BLaER1 treated with 17β-estradiol and CSF1 and Interleukin-3, amounts not matched to agents 10 nM and 100 nM (cell line): ENCODE measurements at regions not wholly inside any gene's neighbourhood (a gene's known extent, or its start where the extent isn't known, plus 50 kb on each side); places are given as distances from the start of the nearest gene placed in this dataset.

Experiments
- H3K27ac ChIP-seq, 11 experiments: shearing (Covaris generic); formaldehyde crosslinking; 2 replicates each; pipeline ENCODE4 v1.8.1; 2022
- H3K27me3 ChIP-seq, 11 experiments: shearing (Covaris generic); formaldehyde crosslinking; 2 replicates each; pipeline ENCODE4 v1.8.1; 2022
- H3K36me3 ChIP-seq, 11 experiments: shearing (Covaris generic); formaldehyde crosslinking; 2 replicates each; pipeline ENCODE4 v1.8.1; 2022
- H3K4me1 ChIP-seq, 10 experiments: shearing (Covaris generic); formaldehyde crosslinking; 2 replicates each; pipeline ENCODE4 v1.8.1; 2022
- H3K4me2 ChIP-seq, 11 experiments: shearing (Covaris generic); formaldehyde crosslinking; 2 replicates each; pipeline ENCODE4 v1.8.1; 2022
- H3K4me3 ChIP-seq, 10 experiments: shearing (Covaris generic); formaldehyde crosslinking; 2 replicates each; pipeline ENCODE4 v1.8.1; 2022
- H3K9ac ChIP-seq, 11 experiments: shearing (Covaris generic); formaldehyde crosslinking; 2 replicates each; pipeline ENCODE4 v1.8.1; 2022
- H3K9me3 ChIP-seq, 11 experiments: shearing (Covaris generic); formaldehyde crosslinking; replicated peaks in 1 of 11; 2 replicates each; pipeline ENCODE4 v1.8.1; 2022
- H4K20me1 ChIP-seq, 11 experiments: shearing (Covaris generic); formaldehyde crosslinking; 2 replicates each; pipeline ENCODE4 v1.8.1; 2022
- Cebpa-rat ChIP-seq, 11 experiments: shearing (Covaris generic); IDR thresholded peaks; 2 replicates each; pipeline ENCODE4 v1.8.1; 2022

DNA sequence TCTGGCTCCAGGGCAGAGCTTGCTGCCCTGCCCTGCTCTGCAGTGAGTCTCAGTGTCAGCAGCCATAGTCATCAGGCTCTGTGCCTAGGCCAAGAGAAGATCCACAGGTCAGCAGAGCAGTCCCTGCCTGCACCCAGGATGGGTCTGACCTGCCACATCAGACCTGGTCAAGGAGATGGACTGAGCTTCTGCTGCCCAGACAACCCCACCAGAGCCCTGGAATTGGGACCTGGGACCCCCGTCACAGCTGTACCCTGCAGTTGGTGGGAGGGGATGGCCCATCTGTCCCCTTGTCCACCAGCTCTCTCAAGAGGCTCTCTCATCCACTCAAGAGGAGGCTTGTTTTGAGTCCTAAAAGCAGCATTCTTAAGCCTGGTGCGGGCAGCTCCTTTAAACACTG is 142.6 kb downstream of the TFCP2L1 start:
- TF ChIP-seq Cebpa-rat (IDR thresholded peaks at IDR 0.05), result no peak
- peaks cover 0 to 14% (median 5%) of the 10 kb centered on the region in 11 experiments; a peak in 7 of 22 replicates for H3K9me3 ChIP-seq
- H3K4me3 ChIP-seq, result no peak overlapping the region
- no peaks in the 10 kb centered on the region for H3K36me3 ChIP-seq
- H3K27me3 ChIP-seq, result no peaks in the 10 kb centered on the region
- H3K27ac ChIP-seq, result no peak overlapping the region
- no peak overlapping the region for H3K9ac ChIP-seq
- no peaks in the 10 kb centered on the region for H4K20me1 ChIP-seq
- H3K4me1 ChIP-seq, result no peaks in the 10 kb centered on the region
- H3K4me2 ChIP-seq, result no peak overlapping the region

GRCh38 chr2:121144111-121144510 is 140.9 kb downstream of the TFCP2L1 start:
- H4K20me1 ChIP-seq, result no peaks in the 10 kb centered on the region
- H3K9ac ChIP-seq, result no peak overlapping the region
- TF ChIP-seq Cebpa-rat (IDR thresholded peaks at IDR 0.05), result no peak
- H3K36me3 ChIP-seq, result no peaks in the 10 kb centered on the region
- no peak overlapping the region for H3K4me3 ChIP-seq
- H3K4me2 ChIP-seq, result no peak overlapping the region
- H3K27me3 ChIP-seq, result no peaks in the 10 kb centered on the region
- no peaks in the 10 kb centered on the region for H3K4me1 ChIP-seq
- no peak overlapping the region for H3K27ac ChIP-seq
- peaks cover 0 to 14% (median 5%) of the 10 kb centered on the region in 11 experiments; a peak in 7 of 22 replicates for H3K9me3 ChIP-seq

DNA sequence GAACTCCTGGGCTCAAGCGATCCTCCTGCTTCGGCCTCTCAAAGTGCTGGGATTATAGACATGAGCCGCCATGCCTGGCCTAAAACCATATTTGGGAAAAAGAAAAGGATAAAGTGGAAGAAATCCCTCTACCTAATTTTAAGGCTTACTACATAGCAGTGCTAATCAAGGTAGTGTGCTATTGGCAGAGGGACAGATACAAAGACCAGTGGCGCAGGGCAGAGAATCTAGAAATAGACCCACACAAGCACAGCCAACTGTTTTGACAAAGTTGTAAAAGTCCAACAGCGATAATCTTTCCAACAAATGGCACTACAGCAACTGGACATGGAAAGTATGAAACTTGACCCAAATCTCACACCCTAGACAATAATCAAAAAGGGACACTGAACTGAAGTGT is 138.4 kb downstream of the TFCP2L1 start:
- Histone ChIP-seq H3K27ac (no peak overlapping the region), H3K4me1 (no peaks in the 10 kb centered on the region), H4K20me1 (no peaks in the 10 kb centered on the region), H3K9ac (no peak overlapping the region), H3K36me3 (no peaks in the 10 kb centered on the region), H3K9me3 (no peaks in the 10 kb centered on the region), H3K27me3 (no peaks in the 10 kb centered on the region), H3K4me3 (no peak overlapping the region), H3K4me2 (no peak overlapping the region)
- no peak for TF ChIP-seq Cebpa-rat (IDR thresholded peaks at IDR 0.05)

GRCh38 chr2:121147766-121148165 is 137.2 kb downstream of the TFCP2L1 start:
- no peaks in the 10 kb centered on the region for H4K20me1 ChIP-seq
- TF ChIP-seq Cebpa-rat (IDR thresholded peaks at IDR 0.05), result no peak

DNA sequence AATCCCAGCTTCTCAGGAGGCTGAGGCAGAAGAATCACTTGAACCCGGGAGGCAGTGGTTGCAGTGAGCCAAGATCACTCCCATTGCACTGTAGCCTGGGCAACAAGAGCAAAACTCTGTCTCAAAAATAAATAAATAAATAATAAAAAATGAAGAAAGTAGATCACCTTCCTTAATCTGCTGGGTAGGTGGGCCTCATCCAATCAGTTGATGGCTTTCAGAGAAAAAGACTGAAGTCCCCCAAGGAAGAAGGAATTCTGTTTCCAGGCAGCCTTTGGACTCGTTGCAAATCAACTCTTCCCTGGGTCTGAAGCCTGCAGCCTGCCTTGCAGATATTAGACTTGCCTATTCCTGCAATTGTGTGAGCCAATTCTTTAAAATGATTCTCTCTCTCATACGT is 136.5 kb downstream of the TFCP2L1 start:
- TF ChIP-seq Cebpa-rat (IDR thresholded peaks at IDR 0.05), result no peak
- H4K20me1 ChIP-seq, result no peaks in the 10 kb centered on the region
- H3K27me3 ChIP-seq, result no peaks in the 10 kb centered on the region
- no peaks in the 10 kb centered on the region for H3K36me3 ChIP-seq
- no peaks in the 10 kb centered on the region for H3K4me1 ChIP-seq
- H3K4me2 ChIP-seq, result no peak overlapping the region
- H3K9ac ChIP-seq, result no peak overlapping the region
- no peak overlapping the region for H3K4me3 ChIP-seq
- H3K9me3 ChIP-seq, result no peaks in the 10 kb centered on the region
- H3K27ac ChIP-seq, result no peak overlapping the region

More at GRCh38 chr2:121147766-121148165, 137.2 kb downstream of the TFCP2L1 start:
- Histone ChIP-seq H3K27ac (no peak overlapping the region), H3K9me3 (no peaks in the 10 kb centered on the region), H3K36me3 (no peaks in the 10 kb centered on the region), H3K4me2 (no peak overlapping the region), H3K27me3 (no peaks in the 10 kb centered on the region), H3K9ac (no peak overlapping the region), H3K4me3 (no peak overlapping the region), H3K4me1 (no peaks in the 10 kb centered on the region)

DNA sequence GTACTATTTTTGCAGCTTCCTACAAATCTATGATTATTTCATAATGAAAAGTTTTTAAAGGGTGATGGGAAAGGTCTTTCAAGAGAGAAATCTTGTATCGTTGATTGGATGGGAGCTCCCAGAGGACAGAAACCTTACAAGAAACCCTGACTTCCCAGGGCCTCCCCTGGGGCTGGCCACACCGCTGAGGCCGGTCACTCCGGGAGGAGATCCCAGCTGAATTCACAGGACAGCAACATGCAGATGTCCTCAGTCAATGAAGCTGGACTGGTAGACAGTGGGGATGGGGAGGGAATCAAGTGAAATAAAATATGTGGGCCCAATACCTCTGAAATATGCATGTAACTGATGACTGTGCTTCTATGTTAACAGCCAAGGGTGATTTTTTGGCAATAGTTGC is 135.6 kb downstream of the TFCP2L1 start:
- H3K36me3 ChIP-seq, result no peaks in the 10 kb centered on the region
- no peak overlapping the region for H3K27ac ChIP-seq
- no peak overlapping the region for H3K4me3 ChIP-seq
- H3K27me3 ChIP-seq, result no peaks in the 10 kb centered on the region
- H4K20me1 ChIP-seq, result no peaks in the 10 kb centered on the region
- H3K4me2 ChIP-seq, result no peak overlapping the region
- H3K4me1 ChIP-seq, result no peaks in the 10 kb centered on the region
- no peak for TF ChIP-seq Cebpa-rat (IDR thresholded peaks at IDR 0.05)
- no peaks in the 10 kb centered on the region for H3K9me3 ChIP-seq
- no peak overlapping the region for H3K9ac ChIP-seq

- H3K9ac ChIP-seq, result no peak overlapping the region
- H3K27me3 ChIP-seq, result no peaks in the 10 kb centered on the region
- H3K4me1 ChIP-seq, result no peaks in the 10 kb centered on the region
- no peak overlapping the region for H3K4me3 ChIP-seq
- no peak for TF ChIP-seq Cebpa-rat (IDR thresholded peaks at IDR 0.05)
- H3K4me2 ChIP-seq, result no peak overlapping the region
- no peaks in the 10 kb centered on the region for H3K36me3 ChIP-seq
- H3K27ac ChIP-seq, result no peak overlapping the region
- H4K20me1 ChIP-seq, result no peaks in the 10 kb centered on the region
- H3K9me3 ChIP-seq, result no peaks in the 10 kb centered on the region
These were observed 134.9 kb downstream of the TFCP2L1 start for GRCh38 chr2:121150126-121150525.

DNA sequence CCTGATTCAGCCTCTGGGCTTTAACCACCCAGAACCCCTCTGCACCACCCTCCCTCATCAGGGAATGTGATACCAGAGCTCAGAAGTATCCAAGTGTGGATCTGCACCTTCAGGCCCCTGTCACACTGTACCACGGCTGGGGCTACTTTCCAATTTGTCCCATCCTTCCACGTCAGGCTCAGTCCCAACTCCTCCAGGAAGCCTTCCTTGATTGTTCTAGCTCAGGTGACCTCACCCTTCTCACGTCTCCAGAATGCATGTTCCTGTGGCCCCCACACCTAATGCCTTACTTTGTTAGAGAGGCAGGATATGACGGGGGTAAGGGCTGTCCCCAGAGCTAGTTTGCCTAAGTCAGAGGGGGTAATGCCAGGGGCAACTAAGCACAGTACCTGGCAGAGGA is 134.3 kb downstream of the TFCP2L1 start:
- H4K20me1 ChIP-seq, result no peaks in the 10 kb centered on the region
- no peaks in the 10 kb centered on the region for H3K27me3 ChIP-seq
- no peak overlapping the region for H3K27ac ChIP-seq
- H3K4me3 ChIP-seq, result no peak overlapping the region
- no peaks in the 10 kb centered on the region; a peak in 1 of 22 replicates for H3K9me3 ChIP-seq
- no peaks in the 10 kb centered on the region for H3K36me3 ChIP-seq
- H3K9ac ChIP-seq, result no peak overlapping the region
- H3K4me1 ChIP-seq, result no peaks in the 10 kb centered on the region
- no peak overlapping the region for H3K4me2 ChIP-seq
- TF ChIP-seq Cebpa-rat (IDR thresholded peaks at IDR 0.05), result no peak

- peaks cover 0 to 6% (median 3%) of the 10 kb centered on the region in 11 experiments; a peak in 16 of 22 replicates for H3K9me3 ChIP-seq
- H3K9ac ChIP-seq, result no peak overlapping the region
- TF ChIP-seq Cebpa-rat (IDR thresholded peaks at IDR 0.05), result no peak
- H3K4me2 ChIP-seq, result no peak overlapping the region
- H3K4me1 ChIP-seq, result no peaks in the 10 kb centered on the region
- no peaks in the 10 kb centered on the region for H4K20me1 ChIP-seq
- no peaks in the 10 kb centered on the region for H3K27me3 ChIP-seq
- no peak overlapping the region for H3K27ac ChIP-seq
- H3K4me3 ChIP-seq, result no peak overlapping the region
- H3K36me3 ChIP-seq, result no peaks in the 10 kb centered on the region
These were observed 133.5 kb downstream of the TFCP2L1 start for GRCh38 chr2:121151311-121152109.

- Histone ChIP-seq H3K27me3 (no peaks in the 10 kb centered on the region), H4K20me1 (no peaks in the 10 kb centered on the region), H3K36me3 (no peaks in the 10 kb centered on the region), H3K4me1 (no peaks in the 10 kb centered on the region), H3K9ac (no peak overlapping the region), H3K4me3 (no peak overlapping the region), H3K4me2 (no peak overlapping the region), H3K27ac (no peak overlapping the region), H3K9me3 (peaks cover 13 to 20% (median 16%) of the 10 kb centered on the region in 11 experiments)
- no peak for TF ChIP-seq Cebpa-rat (IDR thresholded peaks at IDR 0.05)
These were observed 132.1 kb downstream of the TFCP2L1 start for GRCh38 chr2:121152861-121153260.
